B cell (primary cell): ENCODE measurements at regions not wholly inside any gene's neighbourhood (a gene's known extent, or its start where the extent isn't known, plus 50 kb on each side); places are given as distances from the start of the nearest gene placed in this dataset.

Experiments
- ATAC-seq: fragments of 200-7000 bp; cut with Tn5 transposase; one replicate; pipeline ENCODE4 v1.10.0; 2021; ENCODE audit warnings: low read depth, mild to moderate bottlenecking, moderate number of reproducible peaks, moderate library complexity
- CTCF ChIA-PET: fragments of 350-600 bp; sonication (Branson Sonifier 250); formaldehyde crosslinking; loops from one replicate; lab custom pipeline; 2021; ENCODE audit warnings: antibody characterized with exemption, inconsistent platforms; lab: Charles Lee
- POLR2A ChIA-PET: fragments of 350-600 bp; sonication (Branson Sonifier 250); formaldehyde crosslinking; loops from one replicate; lab custom pipeline; 2021; ENCODE audit warnings: antibody characterized with exemption; lab: Charles Lee
- DNase-seq: peaks from one replicate; pipeline ENCODE4 v3.0.0; 2013
- H2AFZ ChIP-seq: 2 replicates; pipeline ENCODE4 v1.6.1; 2012; ENCODE audit warnings: mild to moderate bottlenecking, low read depth, low read length; ENCODE audit not compliant: insufficient read depth, poor library complexity, severe bottlenecking
- H3K27ac ChIP-seq, 2 donors: 1 replicate in 1 of 2; 2 replicates in 1 of 2; pipeline ENCODE4 v1.5.1; 2012 to 2013; ENCODE audit warnings: low read length in 2 of 2, mild to moderate bottlenecking in 2 of 2, moderate library complexity in 1 of 2
- H3K27me3 ChIP-seq, 4 experiments: fragments of 200-600 bp in 1 of 4; sonication (generic) in 1 of 4; replicated peaks in 1 of 4; 1 replicate in 2 of 4; 2 replicates in 2 of 4; pipeline versions ENCODE4 v1.6.1 to v1.7.0; 2013 to 2016; ENCODE audit warnings: low read length in 3 of 4, mild to moderate bottlenecking in 2 of 4, mixed read lengths in 1 of 4, moderate library complexity in 1 of 4; ENCODE audit not compliant: insufficient read depth in 4 of 4, control insufficient read depth in 3 of 4; ENCODE audit errors: control extremely low read depth in 1 of 4
- H3K36me3 ChIP-seq, 2 experiments: replicated peaks in 1 of 2; 1 replicate in 1 of 2; 2 replicates in 1 of 2; pipeline versions ENCODE4 v1.6.1 to v1.7.1; 2013; ENCODE audit warnings: low read length in 1 of 2; ENCODE audit not compliant: insufficient read depth in 2 of 2, control insufficient read depth in 1 of 2; ENCODE audit errors: control extremely low read depth in 1 of 2, extremely low read depth in 1 of 2
- H3K4me1 ChIP-seq, 2 donors: fragments of 200-600 bp in 1 of 2; sonication (generic) in 1 of 2; 1 replicate in 1 of 2; 2 replicates in 1 of 2; pipeline versions ENCODE4 v1.5.1 to v1.6.1; 2013 to 2017; ENCODE audit warnings: low read length in 2 of 2; ENCODE audit not compliant: control insufficient read depth in 2 of 2, insufficient read depth in 2 of 2
- H3K4me2 ChIP-seq: replicated peaks from 2 replicates; pipeline ENCODE3; 2012; ENCODE audit warnings: mild to moderate bottlenecking, low read depth, low read length; ENCODE audit not compliant: poor library complexity, severe bottlenecking
- H3K4me3 ChIP-seq, 5 experiments: fragments of 200-600 bp in 1 of 5; sonication (generic) in 1 of 5; 1 replicate in 3 of 5; 2 replicates in 2 of 5; pipeline versions ENCODE4 v1.5.1 to v1.7.0; 2011 to 2016; ENCODE audit warnings: low read length in 4 of 5, mild to moderate bottlenecking in 4 of 5, low read depth in 2 of 5, control low read depth in 1 of 5, moderate library complexity in 1 of 5; ENCODE audit not compliant: insufficient read depth in 1 of 5; ENCODE audit errors: control extremely low read depth in 1 of 5, extremely low read depth in 1 of 5
- H3K79me2 ChIP-seq: fragments of 200-600 bp; sonication (generic); one replicate; pipeline ENCODE4 v1.6.0; 2016; ENCODE audit warnings: low read length; ENCODE audit not compliant: control insufficient read depth, insufficient read depth
- H3K9ac ChIP-seq: fragments of 200-600 bp; sonication (generic); 2 replicates; pipeline ENCODE4 v1.6.1; 2017; ENCODE audit warnings: mild to moderate bottlenecking, low read length, moderate library complexity
- H3K9me3 ChIP-seq, 3 donors: one replicate each; pipeline versions ENCODE4 v1.6.1 to v1.7.1; 2013; ENCODE audit warnings: low read length in 2 of 3; ENCODE audit not compliant: control insufficient read depth in 2 of 3, insufficient read depth in 1 of 3; ENCODE audit errors: control extremely low read depth in 1 of 3
- H4K20me1 ChIP-seq: 2 replicates; pipeline ENCODE4 v1.6.0; 2012; ENCODE audit warnings: mild to moderate bottlenecking, low read length; ENCODE audit not compliant: insufficient read depth, control insufficient read depth, poor library complexity, severe bottlenecking
- H3K27ac Mint-ChIP-seq: one replicate; pipeline ENCODE4 v1.8.0; 2021; ENCODE audit warnings: mixed read lengths
- H3K27me3 Mint-ChIP-seq: one replicate; pipeline ENCODE4 v1.8.0; 2021; ENCODE audit warnings: mixed read lengths
- H3K4me1 Mint-ChIP-seq: one replicate; pipeline ENCODE4 v1.8.0; 2021; ENCODE audit warnings: mixed read lengths
- H3K4me3 Mint-ChIP-seq: one replicate; pipeline ENCODE4 v1.8.0; 2021; ENCODE audit warnings: mixed read lengths
- H3K9me3 Mint-ChIP-seq: one replicate; pipeline ENCODE4 v1.8.0; 2022; ENCODE audit warnings: mixed read lengths; ENCODE audit not compliant: insufficient read depth
- EZH2 ChIP-seq: IDR thresholded peaks from 2 replicates; pipeline ENCODE4 v1.6.1; 2012; ENCODE audit warnings: borderline replicate concordance, low read depth, mild to moderate bottlenecking, moderate library complexity, low read length; ENCODE audit not compliant: insufficient read depth, poor library complexity, severe bottlenecking
- WGBS: methylation state at CpG from one replicate; pipeline ENCODE4 v1.1.5; 2013; ENCODE audit warnings: missing lambda C conversion rate; ENCODE audit not compliant: insufficient coverage; 5-methylcytosine and 5-hydroxymethylcytosine counted together
- intact Hi-C: fragments of 100-400 bp; cut with micrococcal nuclease; formaldehyde crosslinking; loops from one replicate; pipeline ENCODE4 v1.10.0; 2022
- TF ChIP-seq, protein P1 (sequence below): fragments of 200-600 bp; IDR thresholded peaks from one replicate; pipeline ENCODE4 v1.8.0; 2022; ENCODE audit warnings: antibody characterized with exemption, mild to moderate bottlenecking

- H3K36me3 ChIP-seq = no peaks in the 10 kb centered on the region
- no peak overlapping the region for H3K27ac ChIP-seq
- no peaks in the 10 kb centered on the region for H3K27me3 ChIP-seq
- no peaks in the 10 kb centered on the region for H3K27me3 Mint-ChIP-seq
- CTCF ChIA-PET = no interaction called here
- H3K9me3 ChIP-seq = peaks cover 0 to 5% (median 0%) of the 10 kb centered on the region in 3 donors
- H3K9me3 Mint-ChIP-seq = no peaks in the 10 kb centered on the region
- POLR2A ChIA-PET = no interaction called here
- TF ChIP-seq EZH2 = no peak
- TF ChIP-seq, protein P1, sequence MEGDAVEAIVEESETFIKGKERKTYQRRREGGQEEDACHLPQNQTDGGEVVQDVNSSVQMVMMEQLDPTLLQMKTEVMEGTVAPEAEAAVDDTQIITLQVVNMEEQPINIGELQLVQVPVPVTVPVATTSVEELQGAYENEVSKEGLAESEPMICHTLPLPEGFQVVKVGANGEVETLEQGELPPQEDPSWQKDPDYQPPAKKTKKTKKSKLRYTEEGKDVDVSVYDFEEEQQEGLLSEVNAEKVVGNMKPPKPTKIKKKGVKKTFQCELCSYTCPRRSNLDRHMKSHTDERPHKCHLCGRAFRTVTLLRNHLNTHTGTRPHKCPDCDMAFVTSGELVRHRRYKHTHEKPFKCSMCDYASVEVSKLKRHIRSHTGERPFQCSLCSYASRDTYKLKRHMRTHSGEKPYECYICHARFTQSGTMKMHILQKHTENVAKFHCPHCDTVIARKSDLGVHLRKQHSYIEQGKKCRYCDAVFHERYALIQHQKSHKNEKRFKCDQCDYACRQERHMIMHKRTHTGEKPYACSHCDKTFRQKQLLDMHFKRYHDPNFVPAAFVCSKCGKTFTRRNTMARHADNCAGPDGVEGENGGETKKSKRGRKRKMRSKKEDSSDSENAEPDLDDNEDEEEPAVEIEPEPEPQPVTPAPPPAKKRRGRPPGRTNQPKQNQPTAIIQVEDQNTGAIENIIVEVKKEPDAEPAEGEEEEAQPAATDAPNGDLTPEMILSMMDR = no peak
- H3K4me1 ChIP-seq = no peaks in the 10 kb centered on the region
- no peak overlapping the region for H3K9ac ChIP-seq
- no peak for ATAC-seq
- H3K4me1 Mint-ChIP-seq = no peaks in the 10 kb centered on the region
- H2AFZ ChIP-seq = no peak overlapping the region
- no peaks in the 10 kb centered on the region for H3K79me2 ChIP-seq
- no peak overlapping the region for H3K4me3 ChIP-seq
- no peak overlapping the region for H3K4me2 ChIP-seq
- intact Hi-C loops = no loop called here
- H3K27ac Mint-ChIP-seq = no peak overlapping the region
- DNase-seq = no peak
- no CpG with 5 or more reads among the region's 3 CpGs for WGBS
- H3K4me3 Mint-ChIP-seq = no peak overlapping the region
- no peaks in the 10 kb centered on the region for H4K20me1 ChIP-seq
Observed at GRCh38 chr6:22651731-22652130, 82.4 kb downstream of the HDGFL1 start.

- H4K20me1 ChIP-seq = no peaks in the 10 kb centered on the region
- no peaks in the 10 kb centered on the region for H3K79me2 ChIP-seq
- no peak overlapping the region for H3K9ac ChIP-seq
- POLR2A ChIA-PET = no interaction called here
- no peak overlapping the region for H3K4me3 ChIP-seq
- H3K4me1 ChIP-seq = peaks cover 0 to 4% of the 10 kb centered on the region in 2 donors
- ATAC-seq (no peak), DNase-seq (no peak)
- H2AFZ ChIP-seq = no peak overlapping the region
- Mint-ChIP-seq H3K27ac (no peak overlapping the region), H3K4me1 (peaks cover 7% of the 10 kb centered on the region), H3K4me3 (no peak overlapping the region), H3K9me3 (no peaks in the 10 kb centered on the region), H3K27me3 (no peaks in the 10 kb centered on the region)
- no peak overlapping the region for H3K4me2 ChIP-seq
- WGBS = 90% methylated on average over 4 of the region's 7 CpGs
- CTCF ChIA-PET = no interaction called here
- no peaks in the 10 kb centered on the region for H3K27me3 ChIP-seq
- TF ChIP-seq EZH2 = no peak
- TF ChIP-seq, protein P1 = no peak
- H3K36me3 ChIP-seq = no peaks in the 10 kb centered on the region
- H3K9me3 ChIP-seq = peaks cover 0 to 5% (median 0%) of the 10 kb centered on the region in 3 donors
- intact Hi-C loops = no loop called here
- H3K27ac ChIP-seq = no peak overlapping the region
Observed at GRCh38 chr6:22653980-22654610, 84.7 kb downstream of the HDGFL1 start.
